ENCODE measurements at regions not wholly inside any gene's neighbourhood (a gene's known extent, or its start where the extent isn't known, plus 50 kb on each side); places are given as distances from the start of the nearest gene placed in this dataset.

DNA sequence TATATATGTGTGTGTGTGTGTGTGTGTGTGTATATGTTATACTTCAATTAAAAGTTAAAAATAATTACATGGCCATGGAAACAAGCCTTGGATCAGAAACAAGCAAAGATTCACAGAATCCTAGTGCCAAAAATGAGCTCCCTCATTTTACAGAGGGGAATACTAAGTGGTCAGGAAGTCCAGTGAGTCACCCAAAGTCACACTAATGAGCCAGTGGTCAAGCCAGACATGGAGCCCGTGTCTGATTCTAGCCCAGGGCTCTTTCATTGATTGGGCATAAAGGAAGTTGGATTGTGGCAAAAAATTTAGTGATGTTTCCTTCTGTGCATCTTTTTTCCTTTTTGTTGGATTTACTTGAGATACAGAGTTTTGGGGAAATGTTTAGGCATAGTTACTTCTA is 152.5 kb upstream of the NPHP3 start:
- Mint-ChIP-seq H3K4me1 (no peaks in the 10 kb centered on the region), H3K27me3 (peaks cover 4% of the 10 kb centered on the region), H3K27ac (no peak overlapping the region), H3K36me3 (no peaks in the 10 kb centered on the region), H3K9me3 (ENCODE audit: low read depth) (no peaks in the 10 kb centered on the region), H3K4me3 (no peak overlapping the region)
- ATAC-seq (no peak), DNase-seq (no peak)
- CTCF ChIA-PET = no interaction called here

DNA sequence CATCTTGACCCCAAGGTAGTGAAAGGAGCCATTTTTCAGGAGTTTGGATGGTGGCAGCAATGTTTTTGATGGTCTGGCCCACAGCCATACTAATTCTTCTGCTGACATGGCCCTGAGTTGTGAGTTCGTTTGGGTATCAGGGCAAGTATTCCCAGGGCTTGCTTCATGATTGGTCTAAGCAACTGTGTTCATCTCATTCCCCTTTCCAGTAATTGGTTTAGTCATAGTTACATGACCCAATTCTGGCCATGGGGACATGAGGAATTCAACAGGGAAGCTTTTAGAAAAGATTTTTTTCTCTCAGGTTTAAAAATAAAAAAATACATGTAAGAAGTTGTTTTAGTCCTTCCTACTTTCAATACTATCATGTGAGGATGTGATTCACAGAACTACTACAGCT is 150.5 kb upstream of the NPHP3 start:
- H3K27ac Mint-ChIP-seq = no peak overlapping the region
- ATAC-seq = no peak
- H3K36me3 Mint-ChIP-seq = no peaks in the 10 kb centered on the region

DNA sequence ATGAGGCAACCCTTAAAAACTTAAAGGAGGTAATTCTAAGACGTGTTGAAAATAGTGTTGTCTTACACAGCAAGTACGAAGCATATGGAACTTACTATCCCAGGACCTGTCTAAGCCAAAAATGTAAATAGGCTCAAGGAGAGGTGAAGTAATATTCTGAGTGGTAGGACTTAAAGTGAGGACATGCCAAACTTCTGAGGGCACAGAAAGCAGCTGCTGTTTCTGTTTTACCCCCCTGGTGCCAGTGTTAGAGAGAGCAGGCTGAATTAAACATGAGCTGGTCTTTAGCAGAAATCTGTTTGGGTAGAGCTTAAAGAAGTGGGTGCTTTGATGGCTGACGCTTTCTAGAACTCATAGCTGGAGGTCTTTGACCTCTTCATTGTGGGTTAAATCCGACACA is 149.7 kb upstream of the NPHP3 start:
- no peak for DNase-seq
- Mint-ChIP-seq H3K36me3 (no peaks in the 10 kb centered on the region), H3K4me3 (no peak overlapping the region), H3K4me1 (no peaks in the 10 kb centered on the region), H3K27ac (no peak overlapping the region), H3K27me3 (peaks cover 4% of the 10 kb centered on the region), H3K9me3 (ENCODE audit: low read depth) (no peaks in the 10 kb centered on the region)
- CTCF ChIA-PET = no interaction called here
- ATAC-seq = no peak

More for the DNA sequence above, 150.5 kb upstream of the NPHP3 start:
- Mint-ChIP-seq H3K27me3 (peaks cover 4% of the 10 kb centered on the region), H3K9me3 (ENCODE audit: low read depth) (no peaks in the 10 kb centered on the region), H3K4me3 (no peak overlapping the region), H3K4me1 (no peaks in the 10 kb centered on the region)
- DNase-seq = no peak
- CTCF ChIA-PET = interaction anchor here (0.6 kb wide), 1 partner anchor 613 kb away, joined by 4 read pairs; no protein-coding TSS in a partner anchor

DNA sequence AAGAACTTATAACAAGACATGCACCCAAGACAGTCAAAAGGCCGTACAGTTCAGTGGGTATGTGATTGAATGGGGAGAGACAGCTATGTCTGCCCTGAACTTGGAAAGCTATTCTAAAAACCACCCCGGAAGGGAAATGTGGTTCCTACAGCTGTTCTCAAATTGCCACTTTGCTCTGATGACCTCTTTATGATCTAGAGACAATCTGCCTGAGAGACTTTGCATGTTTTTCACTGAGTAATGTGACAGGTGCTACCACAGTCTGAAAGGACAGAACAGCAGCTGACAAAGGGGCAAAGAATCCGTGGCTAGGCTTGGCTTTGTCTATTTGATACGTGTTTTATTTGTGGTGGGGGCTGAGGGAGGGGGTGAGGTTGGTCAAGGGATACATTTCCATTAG is 148.3 kb upstream of the NPHP3 start:
- CTCF ChIA-PET = no interaction called here
- no peaks in the 10 kb centered on the region for H3K36me3 Mint-ChIP-seq
- ATAC-seq = no peak
- no peak for DNase-seq
- H3K27ac Mint-ChIP-seq = no peak overlapping the region
- H3K9me3 Mint-ChIP-seq (ENCODE audit: low read depth) = no peaks in the 10 kb centered on the region
- no peak overlapping the region for H3K4me3 Mint-ChIP-seq
- H3K27me3 Mint-ChIP-seq = peaks cover 4% of the 10 kb centered on the region
- no peaks in the 10 kb centered on the region for H3K4me1 Mint-ChIP-seq

DNA sequence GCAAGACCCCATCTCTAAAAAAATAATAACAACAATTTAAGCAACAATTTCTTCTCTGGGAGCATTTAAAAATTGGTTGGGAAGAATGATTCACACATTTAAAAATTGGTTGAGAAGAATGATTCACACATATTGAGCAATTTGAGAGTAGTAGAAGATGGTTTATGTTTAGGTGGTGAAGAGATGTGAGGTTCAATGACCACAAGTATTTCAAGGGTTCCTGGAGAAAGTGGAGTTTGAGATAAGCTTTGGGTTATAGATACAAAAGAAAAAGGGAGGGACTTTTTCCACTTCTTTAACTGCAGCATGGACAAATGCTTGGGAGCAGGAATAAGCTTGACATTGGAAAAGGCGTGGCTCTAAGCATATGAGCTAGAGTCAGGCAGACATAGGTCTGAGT is 145.7 kb upstream of the NPHP3 start:
- no peak for ATAC-seq

DNA sequence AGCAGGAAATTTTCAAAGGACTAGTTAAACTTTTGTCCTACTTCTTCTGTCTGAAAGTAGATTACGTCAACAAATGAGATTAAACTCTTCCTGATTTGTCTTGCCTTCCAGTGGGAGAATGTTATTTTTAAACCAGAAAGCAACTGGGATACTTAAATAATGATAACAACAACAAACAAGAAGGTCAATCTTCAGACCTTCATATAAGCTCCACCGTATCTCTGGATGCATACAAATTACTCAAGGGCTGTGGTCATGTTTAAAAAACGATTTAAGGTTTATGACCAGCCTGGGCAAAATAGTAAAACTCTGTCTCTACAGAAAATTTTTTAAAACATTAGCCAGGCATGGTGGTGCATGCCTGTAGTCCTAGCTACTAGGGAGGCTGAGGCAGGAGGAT is 145.3 kb upstream of the NPHP3 start:
- no peak overlapping the region for H3K27ac Mint-ChIP-seq
- no peak for ATAC-seq
- H3K36me3 Mint-ChIP-seq = no peaks in the 10 kb centered on the region
- H3K4me3 Mint-ChIP-seq = no peak overlapping the region
- no peaks in the 10 kb centered on the region for H3K9me3 Mint-ChIP-seq (ENCODE audit: low read depth)
- CTCF ChIA-PET = no interaction called here
- no peak for DNase-seq
- H3K27me3 Mint-ChIP-seq = peaks cover 8% of the 10 kb centered on the region
- H3K4me1 Mint-ChIP-seq = no peaks in the 10 kb centered on the region

More for the DNA sequence above, 145.7 kb upstream of the NPHP3 start:
- H3K27me3 Mint-ChIP-seq = peaks cover 10% of the 10 kb centered on the region
- H3K36me3 Mint-ChIP-seq = no peaks in the 10 kb centered on the region
- no peaks in the 10 kb centered on the region for H3K4me1 Mint-ChIP-seq
- CTCF ChIA-PET = no interaction called here
- no peak overlapping the region for H3K4me3 Mint-ChIP-seq
- no peak overlapping the region for H3K27ac Mint-ChIP-seq
- DNase-seq = no peak
- no peaks in the 10 kb centered on the region for H3K9me3 Mint-ChIP-seq (ENCODE audit: low read depth)

DNA sequence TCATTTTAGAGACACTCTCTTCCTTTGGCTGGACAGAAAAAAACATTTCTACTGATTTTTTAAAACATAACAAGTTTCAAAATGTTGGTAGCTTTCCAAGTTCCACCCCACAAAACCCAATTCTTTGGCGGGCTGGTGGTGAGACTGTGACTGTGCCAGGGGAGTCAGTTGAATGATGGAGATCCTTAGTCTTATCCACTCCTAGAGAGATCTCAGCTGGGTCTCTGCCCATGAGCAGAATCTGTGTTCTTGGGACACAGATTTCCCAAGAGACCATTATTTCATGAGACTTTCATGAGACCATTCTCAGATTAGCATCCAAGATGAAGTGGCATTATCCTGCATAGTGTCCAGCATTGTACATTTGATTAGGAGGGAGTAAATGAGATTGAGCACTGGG is 135.1 kb upstream of the NPHP3 start:
- Mint-ChIP-seq H3K9me3 (ENCODE audit: low read depth) (no peaks in the 10 kb centered on the region), H3K27ac (no peak overlapping the region), H3K4me1 (no peaks in the 10 kb centered on the region), H3K4me3 (no peak overlapping the region), H3K27me3 (no peaks in the 10 kb centered on the region), H3K36me3 (no peaks in the 10 kb centered on the region)
- DNase-seq (no peak), ATAC-seq (no peak)
- CTCF ChIA-PET = no interaction called here

DNA sequence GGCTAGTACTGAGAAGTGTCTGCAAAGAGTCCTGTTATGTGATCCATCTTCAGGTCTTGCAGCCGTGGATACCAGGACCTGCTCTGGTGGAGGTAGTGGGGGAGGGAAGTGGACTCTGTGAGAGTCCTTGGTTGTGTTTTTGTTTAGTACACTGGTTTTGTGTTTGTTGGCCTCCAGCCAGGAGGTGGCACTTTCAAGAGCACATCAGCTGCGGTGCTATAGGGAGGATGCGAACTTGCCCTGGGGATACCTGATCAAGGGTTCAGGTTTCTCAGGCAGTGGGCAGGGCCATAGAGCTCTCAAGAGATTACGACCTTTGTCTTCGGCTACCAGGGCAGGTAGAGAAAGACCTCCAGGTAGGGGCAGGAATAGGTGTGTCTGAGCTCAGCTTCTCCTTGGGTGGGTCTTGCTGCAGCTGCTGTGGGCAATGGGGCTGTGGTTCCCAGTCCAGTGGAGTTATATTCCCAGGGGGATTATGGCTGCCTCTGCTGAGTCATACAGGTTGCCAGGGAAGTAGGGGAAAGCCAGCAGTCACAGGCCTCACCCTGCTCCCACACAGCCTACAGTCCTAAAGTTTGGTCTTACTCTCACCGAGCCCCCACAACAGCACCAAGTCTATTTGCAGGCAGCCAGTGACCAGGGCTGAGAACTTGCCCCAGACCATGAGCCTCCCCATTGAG is 132.8 kb upstream of the NPHP3 start:
- Mint-ChIP-seq H3K4me1 (no peaks in the 10 kb centered on the region), H3K27me3 (no peaks in the 10 kb centered on the region), H3K9me3 (ENCODE audit: low read depth) (no peaks in the 10 kb centered on the region), H3K36me3 (no peaks in the 10 kb centered on the region), H3K4me3 (no peak overlapping the region), H3K27ac (no peak overlapping the region)
- ATAC-seq (no peak), DNase-seq (no peak)
- CTCF ChIA-PET = no interaction called here

DNA sequence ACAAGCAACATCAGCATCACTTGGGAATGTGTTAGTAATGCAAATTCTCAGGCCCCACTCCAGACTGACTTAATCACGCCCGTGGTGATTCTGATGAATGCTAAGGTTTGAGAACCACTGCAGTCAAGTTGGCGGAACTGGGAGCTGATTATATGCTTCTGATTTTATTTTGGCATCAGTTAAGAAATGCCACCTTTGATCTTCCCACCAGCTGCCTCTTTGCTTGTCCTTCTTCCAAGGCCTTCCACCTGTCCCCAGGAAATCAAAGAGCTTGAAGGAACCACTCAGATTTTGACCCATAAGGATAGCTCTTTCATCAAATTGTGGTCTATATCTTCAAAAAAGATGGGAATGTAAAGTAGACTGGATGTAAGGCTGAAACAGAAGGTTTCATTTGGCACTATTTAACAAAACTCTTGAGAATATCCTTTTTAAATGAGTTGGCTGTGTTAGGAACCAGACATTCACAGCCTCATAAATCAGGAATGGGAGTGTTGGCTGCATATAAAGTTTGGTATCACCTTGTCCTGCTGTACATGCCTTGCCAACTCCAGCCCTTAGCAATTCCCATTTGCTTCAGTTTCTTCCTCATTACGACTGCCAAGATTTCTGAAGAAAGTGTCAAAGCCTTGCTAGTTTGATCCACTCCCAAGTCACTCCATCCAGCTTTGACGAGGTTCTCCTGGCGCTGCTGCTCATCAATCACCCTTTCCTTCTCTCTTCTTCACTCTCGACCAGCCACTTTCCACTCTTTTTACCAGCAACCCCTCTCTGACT is 125.8 kb upstream of the NPHP3 start:
- H3K36me3 Mint-ChIP-seq = no peaks in the 10 kb centered on the region
- H3K9me3 Mint-ChIP-seq (ENCODE audit: low read depth) = no peaks in the 10 kb centered on the region
- no peak overlapping the region for H3K27ac Mint-ChIP-seq
- no peaks in the 10 kb centered on the region for H3K27me3 Mint-ChIP-seq
- ATAC-seq (no peak), DNase-seq (no peak)
- no peaks in the 10 kb centered on the region for H3K4me1 Mint-ChIP-seq
- no peak overlapping the region for H3K4me3 Mint-ChIP-seq
- CTCF ChIA-PET = no interaction called here

DNA sequence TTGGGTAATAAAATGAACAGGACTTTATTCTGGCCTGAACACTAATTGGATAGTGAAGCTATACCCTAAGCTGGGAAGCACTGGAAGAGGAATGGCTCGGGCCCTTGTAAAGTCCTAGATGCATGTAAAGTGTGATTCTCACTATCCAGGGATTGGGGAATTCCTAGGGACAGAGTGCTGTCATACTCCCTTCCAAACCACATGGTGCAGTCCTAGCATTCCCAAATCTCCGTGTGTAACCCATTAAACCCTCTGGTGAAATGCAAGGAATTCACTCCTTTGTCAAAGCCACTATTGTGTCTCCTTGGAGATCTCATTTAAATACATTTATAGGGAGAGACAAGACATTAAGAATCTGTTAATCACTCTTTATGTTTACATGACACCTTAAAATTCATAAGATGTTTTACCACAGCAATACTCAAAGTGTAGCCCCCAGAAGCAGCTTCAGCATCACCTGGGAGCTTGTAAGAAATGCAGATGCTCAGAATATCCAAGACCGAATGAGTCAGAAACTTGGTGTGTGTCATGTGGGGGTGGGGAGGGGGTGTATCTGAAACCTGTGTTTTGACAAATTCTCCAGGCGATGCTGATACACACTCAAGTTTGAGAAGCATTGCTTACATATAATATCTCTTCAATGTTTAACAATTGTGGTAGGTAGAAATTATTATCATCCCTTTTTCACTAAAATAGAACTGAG is 121.8 kb upstream of the NPHP3 start:
- H3K4me3 Mint-ChIP-seq = no peak overlapping the region
- DNase-seq = no peak
- CTCF ChIA-PET = interaction anchor here (1.1 kb wide), 1 partner anchor 104 kb away, joined by 3 read pairs; no protein-coding TSS in a partner anchor
- no peaks in the 10 kb centered on the region for H3K4me1 Mint-ChIP-seq
- ATAC-seq = no peak
- no peak overlapping the region for H3K27ac Mint-ChIP-seq
- H3K27me3 Mint-ChIP-seq = peaks cover 3% of the 10 kb centered on the region
- no peaks in the 10 kb centered on the region for H3K9me3 Mint-ChIP-seq (ENCODE audit: low read depth)
- no peaks in the 10 kb centered on the region for H3K36me3 Mint-ChIP-seq

DNA sequence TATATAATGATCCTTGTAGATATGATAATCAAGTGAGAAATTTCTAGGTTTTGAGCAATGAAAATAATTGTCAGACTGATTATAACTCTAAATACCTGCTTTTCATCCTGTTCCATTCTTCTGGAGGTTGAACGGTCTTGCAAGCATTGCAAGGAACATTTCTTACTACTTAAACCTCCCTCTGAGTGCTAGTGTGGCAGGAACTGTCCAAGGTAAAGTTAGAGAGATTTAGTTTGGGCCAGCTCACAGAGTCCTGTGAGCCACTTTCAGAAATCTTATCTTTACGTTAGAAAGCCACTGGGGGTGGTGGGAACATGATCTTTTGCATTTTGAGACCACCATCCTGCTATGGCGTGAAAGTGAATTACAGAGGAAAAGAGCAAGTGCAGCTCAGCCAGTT is 121.1 kb upstream of the NPHP3 start:
- CTCF ChIA-PET = interaction anchor here (1.1 kb wide), 1 partner anchor 103 kb away, joined by 3 read pairs; no protein-coding TSS in a partner anchor
- Mint-ChIP-seq H3K4me3 (no peak overlapping the region), H3K27ac (no peak overlapping the region), H3K36me3 (no peaks in the 10 kb centered on the region), H3K27me3 (peaks cover 3% of the 10 kb centered on the region), H3K4me1 (no peaks in the 10 kb centered on the region), H3K9me3 (ENCODE audit: low read depth) (no peaks in the 10 kb centered on the region)
- DNase-seq (no peak), ATAC-seq (no peak)

DNA sequence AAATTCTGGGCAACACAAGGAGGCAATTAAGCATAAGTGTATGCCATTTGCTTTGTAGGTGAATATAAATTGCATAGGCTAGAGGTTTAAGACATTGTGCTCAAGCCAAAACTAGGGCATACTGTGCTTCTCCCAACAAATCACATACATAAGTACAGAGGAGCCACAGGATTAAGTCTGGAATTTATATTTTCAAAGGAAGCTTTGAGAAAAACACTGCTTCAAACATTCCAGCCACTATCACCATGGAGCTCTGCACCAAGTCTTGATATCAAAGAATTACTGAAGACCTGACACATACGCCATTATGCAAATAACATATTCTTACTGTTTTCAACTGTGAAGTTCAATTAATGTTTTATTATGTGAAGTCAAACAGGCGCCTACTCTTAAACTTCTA is 119.4 kb upstream of the NPHP3 start:
- H3K27me3 Mint-ChIP-seq = peaks cover 3% of the 10 kb centered on the region
- DNase-seq = no peak
- CTCF ChIA-PET = no interaction called here
- H3K4me1 Mint-ChIP-seq = no peaks in the 10 kb centered on the region
- H3K36me3 Mint-ChIP-seq = no peaks in the 10 kb centered on the region
- no peaks in the 10 kb centered on the region for H3K9me3 Mint-ChIP-seq (ENCODE audit: low read depth)
- no peak overlapping the region for H3K27ac Mint-ChIP-seq
- H3K4me3 Mint-ChIP-seq = no peak overlapping the region
- no peak for ATAC-seq

DNA sequence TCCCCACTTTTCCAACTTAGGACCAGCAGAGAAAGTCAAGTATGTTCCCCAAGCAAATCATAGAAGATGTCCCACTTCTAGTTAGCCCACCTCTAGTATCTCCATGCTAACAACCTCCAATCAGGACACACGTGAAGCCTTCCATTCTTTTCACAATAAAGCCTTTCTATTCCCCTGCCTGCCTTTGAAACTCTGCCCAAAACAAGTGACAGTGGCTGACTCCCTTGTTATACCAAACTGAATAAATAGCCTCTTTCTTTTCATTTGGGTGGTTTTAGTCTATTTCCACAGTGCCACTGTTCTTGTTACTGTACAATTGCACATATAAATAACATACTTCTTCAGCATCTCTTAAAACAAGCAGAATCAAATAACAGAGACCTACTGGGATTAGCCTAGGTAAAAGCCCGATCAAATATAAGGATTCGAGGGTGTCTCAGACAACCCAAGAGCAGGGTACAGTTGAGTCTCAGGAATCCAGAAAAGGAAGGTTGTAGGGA is 118.0 kb upstream of the NPHP3 start:
- Mint-ChIP-seq H3K27ac (no peak overlapping the region), H3K4me3 (no peak overlapping the region), H3K9me3 (ENCODE audit: low read depth) (no peaks in the 10 kb centered on the region), H3K36me3 (no peaks in the 10 kb centered on the region), H3K27me3 (peaks cover 3% of the 10 kb centered on the region), H3K4me1 (no peaks in the 10 kb centered on the region)
- DNase-seq = no peak
- CTCF ChIA-PET = no interaction called here
- no peak for ATAC-seq

DNA sequence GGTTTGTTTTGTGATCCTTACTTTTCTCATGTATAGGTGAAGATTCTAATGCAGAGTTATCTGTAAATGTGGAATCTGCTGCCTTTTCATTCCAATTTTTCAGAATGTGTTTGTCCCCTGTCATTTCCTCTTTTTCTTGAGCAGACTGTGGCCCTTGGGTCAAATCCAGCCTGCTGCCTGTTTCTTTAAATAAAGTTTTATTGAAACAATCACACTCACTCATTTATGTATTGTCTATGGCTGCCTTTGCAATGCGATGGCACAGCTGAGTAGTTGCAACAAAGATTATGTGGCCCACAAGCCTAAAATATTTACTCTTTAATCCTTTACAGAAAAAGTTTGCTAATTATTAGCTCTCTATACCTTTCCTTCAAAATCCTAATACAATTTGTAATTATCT is 116.3 kb upstream of the NPHP3 start:
- DNase-seq (no peak), ATAC-seq (no peak)
- H3K27me3 Mint-ChIP-seq = peaks cover 3% of the 10 kb centered on the region
- CTCF ChIA-PET = no interaction called here
- H3K36me3 Mint-ChIP-seq = no peaks in the 10 kb centered on the region
- H3K9me3 Mint-ChIP-seq (ENCODE audit: low read depth) = no peaks in the 10 kb centered on the region
- H3K4me1 Mint-ChIP-seq = no peaks in the 10 kb centered on the region
- H3K27ac Mint-ChIP-seq = no peak overlapping the region
- H3K4me3 Mint-ChIP-seq = no peak overlapping the region

Measured in activated CD8-positive, alpha-beta memory T cell treated with anti-CD3 and anti-CD28 coated beads, Interleukin-2, amount 10 ng/mL, durations not matched to agents 7 days and 5 days (primary cell).